Erythroblast (primary cell): ENCODE measurements at regions not wholly inside any gene's neighbourhood (a gene's known extent, or its start where the extent isn't known, plus 50 kb on each side); places are given as distances from the start of the nearest gene placed in this dataset.

Source experiments
- GATA1 ChIP-seq: IDR thresholded peaks from 2 replicates; pipeline ENCODE4 v1.6.1; 2011; ENCODE audit warnings: low read depth, mild to moderate bottlenecking, control low read depth, low read length, moderate library complexity
- POLR2A ChIP-seq: IDR thresholded peaks from 2 replicates; pipeline ENCODE4 v1.6.1; 2011; ENCODE audit warnings: mild to moderate bottlenecking, low read length

DNA sequence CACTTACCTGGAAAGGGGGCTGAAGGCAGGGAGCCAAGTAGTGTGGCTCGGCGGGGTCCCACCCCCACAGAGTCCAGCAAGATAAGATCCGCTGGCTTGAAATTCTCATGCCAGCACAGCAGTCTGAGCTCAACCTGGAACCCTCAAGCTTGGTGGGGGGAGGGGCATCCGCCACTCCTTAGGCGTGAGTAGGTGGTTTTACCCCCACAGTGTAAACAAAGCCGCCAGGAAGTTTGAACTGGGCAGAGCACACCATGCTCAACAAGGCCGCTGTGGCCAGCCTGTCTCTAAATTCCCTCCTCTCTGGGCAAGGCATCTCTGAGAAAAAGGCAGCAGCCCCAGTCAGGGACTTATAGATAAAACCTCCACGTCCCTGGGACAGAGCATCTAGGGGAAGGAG is 156.3 kb downstream of the KBTBD8 start:
- TF ChIP-seq POLR2A (no peak), GATA1 (no peak)
